Type B pancreatic cell (in vitro differentiated cells): ENCODE measurements at regions not wholly inside any gene's neighbourhood (a gene's known extent, or its start where the extent isn't known, plus 50 kb on each side); places are given as distances from the start of the nearest gene placed in this dataset.

Experiments
- DNase-seq: peaks from one replicate; pipeline ENCODE4 v3.0.0; 2021; ENCODE audit warnings: mixed read lengths; ENCODE audit not compliant: unreplicated experiment; ENCODE audit errors: extremely low spot score
- H3K27ac Mint-ChIP-seq: 2 replicates; pipeline ENCODE4 v1.8.0; 2021; ENCODE audit warnings: mild to moderate bottlenecking, mixed read lengths
- H3K27me3 Mint-ChIP-seq: 2 replicates; pipeline ENCODE4 v1.8.0; 2021; ENCODE audit warnings: mixed read lengths
- H3K36me3 Mint-ChIP-seq: 2 replicates; pipeline ENCODE4 v1.8.0; 2021; ENCODE audit warnings: mixed read lengths
- H3K4me1 Mint-ChIP-seq: one replicate; pipeline ENCODE4 v1.8.0; 2021; ENCODE audit warnings: mixed read lengths; ENCODE audit not compliant: unreplicated experiment
- H3K4me3 Mint-ChIP-seq: 2 replicates; pipeline ENCODE4 v1.8.0; 2021; ENCODE audit warnings: mild to moderate bottlenecking, mixed read lengths
- H3K9me3 Mint-ChIP-seq: 2 replicates; pipeline ENCODE4 v1.8.0; 2021; ENCODE audit warnings: mixed read lengths
- TF ChIP-seq, protein P1 (sequence below): fragments of 200-600 bp; sonication (generic); conservative IDR thresholded peaks from 2 replicates; pipeline ENCODE4 v1.5.0; 2021; ENCODE audit warnings: antibody characterized with exemption, mild to moderate bottlenecking

DNA sequence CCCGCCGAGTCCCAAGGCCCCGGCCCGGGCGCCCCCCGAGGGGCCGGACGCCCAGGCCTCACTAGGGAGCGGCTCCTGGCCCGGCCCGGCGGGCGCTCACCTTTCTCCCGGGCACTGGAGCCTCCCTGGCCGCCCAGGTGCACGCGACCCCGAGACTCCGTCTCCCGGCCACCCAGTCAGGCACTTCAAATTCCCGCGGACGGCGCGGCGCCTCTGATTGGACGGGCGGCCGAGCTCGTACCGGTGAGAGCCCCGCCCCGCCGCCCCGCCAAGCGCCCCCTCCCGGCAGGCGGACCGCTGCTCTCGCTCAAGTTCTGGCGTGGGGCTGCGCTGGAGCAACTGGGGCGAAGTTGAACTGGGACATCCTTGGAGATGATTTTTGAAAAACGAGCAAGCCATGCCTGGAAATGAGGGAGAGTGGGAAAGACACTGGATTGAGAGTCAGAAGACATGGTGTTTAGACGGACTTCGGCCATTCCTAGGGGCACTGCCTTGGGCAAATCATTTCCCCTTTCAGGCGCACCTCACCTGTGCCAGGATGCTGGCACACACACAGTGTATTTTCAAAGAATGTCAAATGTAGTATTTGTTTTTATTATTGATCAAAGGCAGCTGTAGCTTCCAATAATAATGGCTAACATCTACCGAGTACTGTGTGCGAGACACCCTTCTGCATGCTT, 485.3 kb downstream of the UQCRFS1 start:
- Mint-ChIP-seq H3K4me3 (no peak overlapping the region), H3K36me3 (no peaks in the 10 kb centered on the region)
- no peak for DNase-seq

DNA sequence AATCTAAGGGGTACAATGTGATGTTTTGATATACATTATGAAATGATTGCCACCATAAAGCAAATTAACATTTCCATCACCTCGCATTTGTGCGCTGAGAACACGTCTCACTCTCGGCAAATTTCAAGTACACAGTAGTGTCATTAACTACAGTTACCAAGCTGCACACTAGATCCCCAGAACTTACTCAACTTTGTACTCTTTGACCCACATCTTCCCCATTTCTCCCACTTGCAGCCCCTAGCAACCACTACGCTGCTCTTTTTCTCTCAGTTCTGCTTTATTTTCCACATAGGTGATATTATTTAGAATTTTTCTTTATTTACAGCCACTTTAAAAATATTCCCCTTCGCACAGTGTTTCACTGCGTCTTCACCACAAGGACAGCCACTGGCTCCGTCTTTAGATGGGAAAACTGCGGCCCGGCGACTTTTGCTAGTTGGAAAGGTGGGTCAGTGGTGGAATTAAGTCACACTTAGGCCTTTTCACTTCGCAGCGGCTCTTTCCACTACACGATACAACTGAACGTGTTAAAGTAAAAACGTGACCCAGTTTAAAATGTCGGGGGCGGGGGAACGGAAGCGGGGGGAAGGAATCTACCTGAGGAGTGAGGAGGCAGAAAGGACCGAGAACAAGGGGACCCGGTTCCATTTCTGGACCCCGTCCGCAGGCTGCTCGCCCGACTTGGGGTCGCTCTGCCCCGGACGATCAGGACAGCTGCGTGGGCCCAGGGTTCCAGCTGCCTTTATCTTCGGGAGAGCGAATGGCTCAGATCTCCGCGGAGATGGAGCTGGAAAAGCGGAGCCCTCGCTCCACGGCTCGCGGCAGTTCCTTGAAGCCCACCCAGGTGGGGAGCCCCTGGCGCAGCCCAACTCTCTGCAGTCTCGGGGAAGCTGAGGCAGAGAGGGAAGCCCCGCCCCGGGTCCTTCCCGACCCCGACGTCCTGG, 486.1 kb downstream of the UQCRFS1 start:
- no peak overlapping the region for H3K4me3 Mint-ChIP-seq
- TF ChIP-seq, protein P1, sequence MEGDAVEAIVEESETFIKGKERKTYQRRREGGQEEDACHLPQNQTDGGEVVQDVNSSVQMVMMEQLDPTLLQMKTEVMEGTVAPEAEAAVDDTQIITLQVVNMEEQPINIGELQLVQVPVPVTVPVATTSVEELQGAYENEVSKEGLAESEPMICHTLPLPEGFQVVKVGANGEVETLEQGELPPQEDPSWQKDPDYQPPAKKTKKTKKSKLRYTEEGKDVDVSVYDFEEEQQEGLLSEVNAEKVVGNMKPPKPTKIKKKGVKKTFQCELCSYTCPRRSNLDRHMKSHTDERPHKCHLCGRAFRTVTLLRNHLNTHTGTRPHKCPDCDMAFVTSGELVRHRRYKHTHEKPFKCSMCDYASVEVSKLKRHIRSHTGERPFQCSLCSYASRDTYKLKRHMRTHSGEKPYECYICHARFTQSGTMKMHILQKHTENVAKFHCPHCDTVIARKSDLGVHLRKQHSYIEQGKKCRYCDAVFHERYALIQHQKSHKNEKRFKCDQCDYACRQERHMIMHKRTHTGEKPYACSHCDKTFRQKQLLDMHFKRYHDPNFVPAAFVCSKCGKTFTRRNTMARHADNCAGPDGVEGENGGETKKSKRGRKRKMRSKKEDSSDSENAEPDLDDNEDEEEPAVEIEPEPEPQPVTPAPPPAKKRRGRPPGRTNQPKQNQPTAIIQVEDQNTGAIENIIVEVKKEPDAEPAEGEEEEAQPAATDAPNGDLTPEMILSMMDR = no peak
- H3K27me3 Mint-ChIP-seq = peaks cover 56% of the 10 kb centered on the region
- H3K27ac Mint-ChIP-seq = no peak overlapping the region
- no peaks in the 10 kb centered on the region for H3K4me1 Mint-ChIP-seq
- no peaks in the 10 kb centered on the region for H3K36me3 Mint-ChIP-seq
- H3K9me3 Mint-ChIP-seq = no peaks in the 10 kb centered on the region
- DNase-seq = no peak

More for the DNA sequence above, 485.3 kb downstream of the UQCRFS1 start:
- TF ChIP-seq, protein P1 = no peak
- H3K27ac Mint-ChIP-seq = no peak overlapping the region
- peaks cover 62% of the 10 kb centered on the region for H3K27me3 Mint-ChIP-seq
- H3K4me1 Mint-ChIP-seq = no peaks in the 10 kb centered on the region
- no peaks in the 10 kb centered on the region for H3K9me3 Mint-ChIP-seq

DNA sequence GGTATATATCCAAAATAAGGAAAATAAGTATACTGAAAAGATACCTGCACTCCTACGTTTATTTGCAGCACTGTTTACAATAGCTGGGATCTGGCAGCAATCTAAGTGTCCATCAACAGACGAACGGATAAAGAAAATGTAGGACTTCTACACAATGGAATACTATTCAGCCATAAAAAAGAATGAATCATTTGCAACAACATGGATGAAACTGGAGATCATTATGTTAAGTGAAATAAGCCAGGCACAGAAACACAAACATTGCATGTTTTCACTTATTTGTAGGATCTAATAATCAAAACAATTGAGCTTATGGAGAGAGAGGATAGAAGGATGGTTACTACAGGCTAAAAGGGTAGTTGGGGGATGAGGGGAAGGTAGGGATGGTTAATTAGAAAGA, 494.0 kb downstream of the UQCRFS1 start:
- Mint-ChIP-seq H3K27ac (no peak overlapping the region), H3K27me3 (peaks cover 12% of the 10 kb centered on the region), H3K9me3 (no peaks in the 10 kb centered on the region), H3K4me3 (no peak overlapping the region), H3K4me1 (no peaks in the 10 kb centered on the region), H3K36me3 (no peaks in the 10 kb centered on the region)
- no peak for DNase-seq
- TF ChIP-seq, protein P1 = no peak

DNA sequence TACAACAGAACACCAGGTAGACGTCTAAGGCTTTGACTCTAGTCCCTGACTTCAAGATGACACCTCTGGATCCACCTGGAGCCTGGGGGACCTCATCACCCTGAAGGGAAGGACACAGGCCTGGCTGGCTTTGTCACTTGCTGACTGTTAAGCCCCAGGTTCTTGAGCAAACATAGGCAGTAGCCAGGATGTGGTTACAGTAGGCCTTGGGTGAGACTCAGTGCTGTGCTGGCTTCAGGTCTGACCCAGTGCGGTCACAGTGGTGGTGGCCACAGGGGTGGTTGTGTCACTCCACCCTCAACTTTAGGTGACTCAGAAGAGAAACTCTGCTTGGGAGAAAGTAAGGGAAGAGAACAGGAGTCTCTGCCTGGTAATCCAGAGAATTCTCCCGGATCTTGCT, 497.8 kb downstream of the UQCRFS1 start:
- TF ChIP-seq, protein P1 = no peak
- Mint-ChIP-seq H3K4me3 (no peak overlapping the region), H3K9me3 (no peaks in the 10 kb centered on the region), H3K27me3 (no peaks in the 10 kb centered on the region), H3K4me1 (no peaks in the 10 kb centered on the region), H3K36me3 (no peaks in the 10 kb centered on the region), H3K27ac (no peak overlapping the region)
- DNase-seq = no peak

DNA sequence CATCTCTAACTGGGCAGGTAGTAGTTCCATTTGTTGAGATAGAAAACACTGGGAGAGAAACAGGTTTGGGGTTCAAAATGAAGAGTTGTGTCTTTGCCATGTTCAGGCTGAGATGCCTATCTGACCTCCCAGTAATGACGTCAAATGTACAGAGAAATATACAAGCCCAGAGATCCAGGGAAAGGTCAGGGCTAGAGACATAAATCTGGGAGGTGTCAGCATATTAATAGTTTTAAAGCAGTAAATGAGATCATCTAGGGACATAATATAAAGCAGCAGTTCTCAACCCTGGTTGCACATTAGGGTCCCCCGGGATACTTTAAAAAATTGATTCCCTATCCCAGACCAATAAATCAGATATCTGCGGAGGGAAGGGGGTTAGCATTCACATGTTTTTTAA, 501.5 kb downstream of the UQCRFS1 start:
- Mint-ChIP-seq H3K27me3 (peaks cover 7% of the 10 kb centered on the region), H3K4me3 (no peak overlapping the region), H3K9me3 (no peaks in the 10 kb centered on the region), H3K36me3 (no peaks in the 10 kb centered on the region), H3K27ac (no peak overlapping the region), H3K4me1 (no peaks in the 10 kb centered on the region)
- TF ChIP-seq, protein P1 = no peak
- no peak for DNase-seq
